Fibroblast of the conjunctiva (primary cell): ENCODE measurements at regions not wholly inside any gene's neighbourhood (a gene's known extent, or its start where the extent isn't known, plus 50 kb on each side); places are given as distances from the start of the nearest gene placed in this dataset.
"Not testable (repeated sequence)": the region's sequence is repeated elsewhere in the genome, so short reads cannot be mapped to it uniquely, and the experiment has no call there.

Experiments used
- DNase-seq: peaks from one replicate; pipeline ENCODE4 v3.0.0-alpha.2; 2010; ENCODE audit warnings: low read depth

DNA sequence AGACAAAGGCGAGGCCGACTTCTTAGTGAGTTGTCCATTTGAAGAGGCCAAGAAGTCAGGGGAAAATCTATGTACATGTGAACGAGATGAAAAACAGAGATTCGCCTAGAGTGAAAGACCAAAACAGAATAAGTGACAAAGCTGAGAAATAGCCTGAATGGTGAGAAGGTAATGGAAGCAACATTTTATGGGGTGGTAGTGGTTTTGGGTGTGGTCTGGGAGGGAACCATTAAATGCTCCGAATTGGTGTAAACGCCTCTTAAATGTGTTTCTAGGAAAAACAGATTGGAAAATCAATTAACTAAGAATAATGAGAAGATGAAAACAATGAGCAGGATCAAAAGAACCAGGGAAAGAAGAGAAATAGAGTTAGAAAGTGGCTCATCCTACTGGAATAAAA lies 83.8 kb upstream of the MANSC4 start:
- DNase-seq, result no peak

DNA sequence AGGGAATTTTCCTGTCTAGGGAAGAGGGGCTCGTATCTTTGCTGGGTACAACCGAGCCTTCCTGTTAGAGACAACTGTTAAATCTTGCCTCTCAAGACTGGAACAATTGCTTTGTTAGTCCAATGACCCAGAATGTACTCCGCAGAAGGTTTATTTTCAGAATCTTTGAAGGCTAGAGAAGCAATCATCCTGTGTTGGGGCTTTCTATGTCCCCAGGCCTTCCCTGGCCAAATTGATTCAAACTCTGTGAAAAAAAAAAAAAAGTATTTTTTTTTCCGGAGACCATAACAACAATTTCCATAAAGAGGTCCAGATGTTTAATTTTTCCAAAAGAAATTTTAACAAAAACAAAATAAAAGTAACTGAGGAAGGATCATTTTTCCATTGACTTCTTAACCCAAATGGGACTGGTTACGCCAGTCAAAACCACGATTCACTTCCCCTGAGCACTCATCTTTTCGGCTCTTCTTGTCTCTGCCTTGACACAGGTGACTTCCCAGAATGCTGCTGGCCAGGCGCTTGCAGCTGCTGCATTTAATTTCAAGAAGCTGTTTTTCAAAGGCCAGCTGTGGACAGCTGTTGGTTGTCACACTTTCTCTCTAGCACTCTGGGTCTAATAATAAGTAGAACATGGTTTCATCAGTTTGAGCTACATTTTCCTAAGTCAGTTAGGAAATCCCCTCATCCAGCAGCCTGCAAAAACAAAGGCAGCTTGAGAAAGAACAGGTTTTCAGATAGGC lies 81.6 kb upstream of the MANSC4 start:
- DNase-seq, result no peak

DNA sequence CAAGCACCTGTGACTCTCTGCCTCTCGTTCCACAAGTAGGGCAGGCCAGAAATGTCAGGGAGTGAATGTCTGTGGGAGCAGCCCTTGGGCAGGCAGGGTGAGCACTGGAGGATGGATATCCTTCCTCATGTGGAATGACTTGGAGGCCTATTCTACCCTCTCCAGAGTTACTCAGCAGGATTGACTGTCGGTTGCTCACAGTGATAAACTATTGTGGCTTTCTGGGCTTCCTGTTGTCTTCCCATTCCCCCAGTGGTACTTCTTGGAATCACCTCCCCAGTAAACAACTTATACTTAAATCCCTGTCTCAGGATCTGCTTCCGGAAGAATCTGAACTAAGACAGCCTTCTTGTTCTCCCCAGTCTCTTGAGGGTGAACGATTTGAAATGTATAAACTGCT lies 79.6 kb upstream of the MANSC4 start:
- DNase-seq, result no peak

DNA sequence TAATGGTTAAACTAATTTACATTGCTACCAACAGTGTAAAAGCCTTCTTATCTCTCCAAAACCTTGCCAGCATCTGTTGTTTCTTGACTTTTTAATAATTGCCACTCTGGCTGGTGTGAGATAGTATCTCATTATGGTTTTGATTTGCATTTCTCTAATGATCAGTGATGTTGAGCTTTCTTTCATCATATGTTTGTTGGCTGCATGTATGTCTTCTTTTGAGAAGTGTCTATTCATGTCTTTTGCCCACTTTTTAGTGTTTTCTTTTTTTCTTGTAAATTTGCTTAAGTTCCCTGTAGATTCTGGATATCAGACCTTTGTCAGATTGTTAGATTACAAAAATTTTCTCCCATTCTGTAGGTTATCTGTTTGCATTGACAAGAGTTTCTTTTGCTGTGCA lies 77.0 kb upstream of the MANSC4 start:
- not testable (repeated sequence) for DNase-seq

DNA sequence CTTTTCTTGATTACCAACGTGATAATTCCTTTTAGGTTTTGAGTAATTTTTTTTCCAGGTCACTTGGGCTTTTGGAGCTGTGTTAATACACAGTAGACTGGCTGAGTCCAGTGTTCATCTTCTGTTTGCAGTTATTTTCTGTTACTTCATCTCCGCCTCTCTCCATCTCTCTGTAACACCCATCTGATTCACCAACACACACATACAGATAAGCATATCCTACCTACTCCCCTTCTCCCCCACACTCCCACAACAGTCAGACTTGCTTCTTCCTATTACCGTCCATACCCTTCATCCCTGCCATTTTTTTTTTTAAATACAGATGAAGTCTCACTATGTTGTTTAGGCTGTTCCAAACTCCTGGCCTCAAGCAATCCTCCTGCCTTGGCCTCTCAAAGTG lies 72.7 kb upstream of the MANSC4 start:
- no peak for DNase-seq
